Prostate gland (tissue), 2 donors: ENCODE measurements at regions not wholly inside any gene's neighbourhood (a gene's known extent, or its start where the extent isn't known, plus 50 kb on each side); places are given as distances from the start of the nearest gene placed in this dataset.
"Not testable (repeated sequence)": the region's sequence is repeated elsewhere in the genome, so short reads cannot be mapped to it uniquely, and the experiment has no call there.

ENCODE experiments used
- DNase-seq: peaks from one replicate; pipeline ENCODE4 v3.0.0-alpha.2; 2019; ENCODE audit warnings: low spot score
- H3K27ac ChIP-seq, 2 donors: fragments of 200-600 bp; sonication (generic); 2 replicates each; pipeline ENCODE4 v1.5.1; 2017 to 2019
- H3K27me3 ChIP-seq: fragments of 200-600 bp; sonication (generic); replicated peaks from 2 replicates; pipeline ENCODE4 v1.5.1; 2019; ENCODE audit not compliant: insufficient read depth
- H3K36me3 ChIP-seq, 2 donors: fragments of 200-600 bp; sonication (generic); 1 replicate in 1 of 2; 2 replicates in 1 of 2; pipeline versions ENCODE4 v1.5.1 to v1.8.1; 2017 to 2019
- H3K4me1 ChIP-seq: fragments of 200-600 bp; sonication (generic); replicated peaks from 2 replicates; pipeline ENCODE4 v1.5.1; 2019
- H3K4me3 ChIP-seq, 2 donors: fragments of 200-600 bp; sonication (generic); 2 replicates each; pipeline ENCODE4 v1.5.1; 2017 to 2019
- H3K9me3 ChIP-seq: fragments of 200-600 bp; sonication (generic); 2 replicates; pipeline ENCODE4 v1.5.1; 2017
- CTCF ChIP-seq, 4 experiments: fragments of 200-600 bp in 2 of 4; fragments of 450-650 bp in 2 of 4; sonication (generic) in 2 of 4; IDR thresholded peaks; 1 replicate in 3 of 4; 2 replicates in 1 of 4; pipeline ENCODE4 v1.5.1; 2016 to 2019; ENCODE audit warnings: antibody characterized with exemption in 4 of 4, mild to moderate bottlenecking in 2 of 4, moderate library complexity in 2 of 4
- POLR2A ChIP-seq: fragments of 450-650 bp; IDR thresholded peaks from one replicate; pipeline ENCODE4 v1.6.1; 2016; ENCODE audit warnings: antibody characterized with exemption, mild to moderate bottlenecking
- POLR2AphosphoS5 ChIP-seq: sonication (generic); formaldehyde crosslinking; IDR thresholded peaks from one replicate; pipeline ENCODE4 v1.6.1; 2017; ENCODE audit warnings: antibody characterized with exemption
- WGBS: methylation state at CpG from one replicate; pipeline ENCODE4 v1.1.5; 2018; 5-methylcytosine and 5-hydroxymethylcytosine counted together
- intact Hi-C: fragments of 100-400 bp; cut with DNase I; formaldehyde crosslinking; loops from one replicate; pipeline ENCODE4 v1.14.2; 2022

- intact Hi-C loops, result no loop called here
Observed at GRCh38 chr1:115524236-115524635, 117.5 kb upstream of the VANGL1 start.

GRCh38 chr1:115522386-115522785 lies 119.4 kb upstream of the VANGL1 start:
- Histone ChIP-seq H3K27me3 (no peaks in the 10 kb centered on the region), H3K4me3 (no peak overlapping the region), H3K4me1 (no peaks in the 10 kb centered on the region), H3K36me3 (no peaks in the 10 kb centered on the region), H3K9me3 (no peaks in the 10 kb centered on the region), H3K27ac (no peak overlapping the region)
- intact Hi-C loops, result no loop called here
- no peak for DNase-seq
- TF ChIP-seq CTCF (IDR thresholded peaks at IDR 0.05) (no peak), POLR2A (no peak), POLR2AphosphoS5 (no peak)

More at GRCh38 chr1:115524236-115524635, 117.5 kb upstream of the VANGL1 start:
- no peaks in the 10 kb centered on the region for H3K36me3 ChIP-seq
- no peaks in the 10 kb centered on the region for H3K4me1 ChIP-seq
- H3K27ac ChIP-seq, result no peak overlapping the region
- H3K27me3 ChIP-seq, result no peaks in the 10 kb centered on the region
- WGBS, result 89% methylated on average over 1 of the region's 1 CpG
- TF ChIP-seq POLR2A (no peak), CTCF (IDR thresholded peaks at IDR 0.05) (no peak), POLR2AphosphoS5 (no peak)
- DNase-seq, result no peak
- no peaks in the 10 kb centered on the region for H3K9me3 ChIP-seq
- no peak overlapping the region for H3K4me3 ChIP-seq

DNA sequence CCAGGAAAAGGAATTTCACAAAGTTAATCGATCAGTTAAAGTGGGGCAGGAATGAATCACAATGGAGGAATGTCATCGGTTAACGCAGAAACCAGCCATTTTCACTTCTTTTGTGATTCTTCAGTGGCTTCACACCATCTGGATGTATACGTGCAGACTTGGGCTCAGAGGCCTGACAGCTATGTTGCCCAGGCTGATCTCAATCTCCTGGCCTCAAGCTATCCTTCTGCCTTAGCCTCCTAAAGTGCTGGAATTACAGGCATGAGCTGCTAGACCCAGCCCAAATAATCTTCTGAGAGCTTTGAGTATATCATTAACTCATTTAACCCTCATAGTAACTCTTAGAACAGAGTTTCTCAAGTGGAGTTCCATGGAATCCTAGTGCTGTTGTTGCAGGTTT lies 126.5 kb upstream of the VANGL1 start:
- Histone ChIP-seq H3K4me1 (no peaks in the 10 kb centered on the region), H3K9me3 (no peaks in the 10 kb centered on the region), H3K27me3 (no peaks in the 10 kb centered on the region), H3K4me3 (no peak overlapping the region), H3K27ac (no peak overlapping the region), H3K36me3 (no peaks in the 10 kb centered on the region)
- WGBS, result 94% methylated on average over 4 of the region's 4 CpGs
- no peak for TF ChIP-seq POLR2A
- no peak for TF ChIP-seq CTCF (IDR thresholded peaks at IDR 0.05)
- TF ChIP-seq POLR2AphosphoS5, result no peak
- DNase-seq, result no peak
- intact Hi-C loops, result no loop called here

DNA sequence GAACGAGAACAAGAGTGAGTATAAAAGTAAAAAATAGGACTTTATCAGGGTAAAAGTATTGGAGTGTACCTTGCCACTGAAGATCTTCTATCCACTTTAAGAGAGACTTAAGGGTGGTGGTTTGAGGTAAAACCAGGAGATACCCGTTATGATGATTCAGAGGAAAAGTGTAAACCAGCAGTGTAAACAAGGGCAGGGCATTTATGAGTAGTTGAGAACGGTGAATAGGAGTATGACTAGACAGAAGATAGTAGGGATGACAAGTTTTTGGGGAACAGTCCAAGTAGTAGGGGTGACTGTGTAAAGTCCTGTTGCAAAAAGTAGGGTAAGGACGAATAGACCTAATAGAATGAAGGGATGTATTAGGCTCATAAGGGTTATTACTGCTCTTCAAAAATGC lies 131.5 kb upstream of the VANGL1 start:
- 79% methylated on average over 4 of the region's 4 CpGs for WGBS
- H3K27ac ChIP-seq, DNase-seq, H3K36me3 ChIP-seq, H3K4me1 ChIP-seq, H3K27me3 ChIP-seq, H3K4me3 ChIP-seq, H3K9me3 ChIP-seq, intact Hi-C loops: not testable (repeated sequence)

DNA sequence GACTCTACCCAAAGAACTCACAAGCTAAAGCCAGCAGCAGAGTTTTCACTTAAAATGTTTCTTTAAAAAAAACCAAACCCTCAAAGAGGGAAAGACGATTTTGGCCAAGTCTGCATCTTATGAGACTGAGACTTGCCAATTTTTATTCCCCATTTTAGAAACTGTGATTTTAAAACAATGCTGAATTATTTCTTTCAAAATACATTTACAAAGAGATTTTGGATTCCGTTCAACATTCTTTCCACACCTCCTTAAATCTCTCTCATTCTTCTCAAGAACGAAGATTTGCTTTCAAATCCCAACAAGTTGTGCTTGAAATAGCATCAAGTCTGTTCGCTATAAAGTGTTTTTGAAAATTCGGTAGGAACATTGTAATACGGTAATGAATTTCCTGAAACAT lies 133.9 kb upstream of the VANGL1 start:
- H3K4me1 ChIP-seq, result no peaks in the 10 kb centered on the region
- H3K27ac ChIP-seq, result no peak overlapping the region
- intact Hi-C loops, result no loop called here
- DNase-seq, result no peak
- H3K9me3 ChIP-seq, result no peaks in the 10 kb centered on the region
- H3K4me3 ChIP-seq, result no peak overlapping the region
- WGBS, result 15% methylated on average over 6 of the region's 6 CpGs
- no peaks in the 10 kb centered on the region for H3K27me3 ChIP-seq
- no peaks in the 10 kb centered on the region for H3K36me3 ChIP-seq
- no peak for TF ChIP-seq POLR2A
- no peak for TF ChIP-seq POLR2AphosphoS5
- no peak for TF ChIP-seq CTCF (IDR thresholded peaks at IDR 0.05)
